ENCODE measurements at regions not wholly inside any gene's neighbourhood (a gene's known extent, or its start where the extent isn't known, plus 50 kb on each side); places are given as distances from the start of the nearest gene placed in this dataset.
"Not testable (repeated sequence)": the region's sequence is repeated elsewhere in the genome, so short reads cannot be mapped to it uniquely, and the experiment has no call there.

GRCh38 chr6:60559702-60560101 lies 1726.3 kb downstream of the KHDRBS2 start:
- not testable (repeated sequence) for TF ChIP-seq CTCF, POLR2A (IDR thresholded peaks at IDR 0.05)
